ENCODE measurements at regions not wholly inside any gene's neighbourhood (a gene's known extent, or its start where the extent isn't known, plus 50 kb on each side); places are given as distances from the start of the nearest gene placed in this dataset.

DNA sequence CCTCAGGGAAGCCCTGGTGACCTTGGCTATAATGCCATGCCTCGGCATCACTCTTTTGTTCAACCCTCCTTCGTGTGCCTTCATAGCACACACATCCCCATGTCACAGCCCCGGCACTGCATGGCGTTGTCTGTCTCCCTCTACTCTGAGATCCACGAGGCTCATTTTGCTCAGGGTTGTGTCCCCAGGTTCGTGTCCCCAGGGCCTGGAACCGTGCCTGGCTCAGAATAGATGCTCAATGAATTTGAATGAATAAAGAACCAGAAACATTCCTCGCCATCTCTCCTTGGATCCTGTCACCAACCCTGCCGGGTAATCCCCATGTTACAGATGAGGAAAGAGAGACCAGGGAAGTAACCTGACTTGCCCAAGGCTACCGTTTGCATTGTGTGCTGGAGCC, 177.3 kb downstream of the PTPRU start:
- TF ChIP-seq POLR2A (IDR thresholded peaks at IDR 0.05; ENCODE audit: low read length), result no peak
- no peak for TF ChIP-seq GATA1 (IDR thresholded peaks at IDR 0.05; ENCODE audit: low read depth, low read length)

Measured in erythroblast (primary cell).